CD8-positive, alpha-beta memory T cell (primary cell): ENCODE measurements at regions not wholly inside any gene's neighbourhood (a gene's known extent, or its start where the extent isn't known, plus 50 kb on each side); places are given as distances from the start of the nearest gene placed in this dataset.

Source experiments
- CTCF ChIA-PET: fragments of 350-600 bp; sonication (Branson Sonifier 250); formaldehyde crosslinking; loops from one replicate; lab custom pipeline; 2021; ENCODE audit warnings: antibody characterized with exemption; lab: Charles Lee
- POLR2A ChIA-PET: fragments of 350-600 bp; sonication (Branson Sonifier 250); formaldehyde crosslinking; loops from one replicate; lab custom pipeline; 2021; ENCODE audit warnings: antibody characterized with exemption; lab: Charles Lee
- DNase-seq, 5 donors: peaks; one replicate each; pipeline versions ENCODE4 v3.0.0 to v3.0.0-alpha.2; 2020 to 2022; ENCODE audit warnings: mixed read lengths in 1 of 5
- H3K27ac ChIP-seq: one replicate; pipeline ENCODE4 v1.7.0; 2013; ENCODE audit warnings: low read depth, mild to moderate bottlenecking, low read length, moderate library complexity
- H3K27me3 ChIP-seq: 2 replicates; pipeline ENCODE4 v1.7.0; 2013; ENCODE audit warnings: low read length, mild to moderate bottlenecking; ENCODE audit not compliant: insufficient read depth, poor library complexity, severe bottlenecking
- H3K36me3 ChIP-seq: 2 replicates; pipeline ENCODE4 v1.7.0; 2013; ENCODE audit warnings: mild to moderate bottlenecking, low read length, moderate library complexity; ENCODE audit not compliant: insufficient read depth
- H3K4me1 ChIP-seq: 2 replicates; pipeline ENCODE4 v1.7.0; 2013; ENCODE audit warnings: mild to moderate bottlenecking, low read length, moderate library complexity; ENCODE audit not compliant: insufficient read depth
- H3K4me3 ChIP-seq: 2 replicates; pipeline ENCODE4 v1.7.0; 2013; ENCODE audit warnings: mild to moderate bottlenecking, low read length
- H3K9me3 ChIP-seq: 2 replicates; pipeline ENCODE4 v1.7.0; 2013; ENCODE audit warnings: mild to moderate bottlenecking, low read length
- H3K27ac Mint-ChIP-seq, 8 donors: one replicate each; pipeline ENCODE4 v1.8.0; 2020 to 2021; ENCODE audit warnings: mixed read lengths in 8 of 8, mild to moderate bottlenecking in 6 of 8, inconsistent platforms in 3 of 8, moderate library complexity in 3 of 8
- H3K27me3 Mint-ChIP-seq, 2 donors: one replicate each; pipeline ENCODE4 v1.8.0; 2020 to 2021; ENCODE audit warnings: mixed read lengths in 2 of 2, mild to moderate bottlenecking in 1 of 2, moderate library complexity in 1 of 2
- H3K36me3 Mint-ChIP-seq, 3 donors: one replicate each; pipeline ENCODE4 v1.8.0; 2020 to 2021; ENCODE audit warnings: mixed read lengths in 3 of 3, inconsistent platforms in 1 of 3, mild to moderate bottlenecking in 1 of 3
- H3K4me1 Mint-ChIP-seq, 3 donors: one replicate each; pipeline ENCODE4 v1.8.0; 2020 to 2021; ENCODE audit warnings: mixed read lengths in 3 of 3, inconsistent platforms in 1 of 3, mild to moderate bottlenecking in 1 of 3
- H3K4me3 Mint-ChIP-seq, 7 donors: one replicate each; pipeline ENCODE4 v1.8.0; 2020 to 2021; ENCODE audit warnings: mixed read lengths in 7 of 7, mild to moderate bottlenecking in 6 of 7, moderate library complexity in 4 of 7, inconsistent platforms in 2 of 7
- H3K9me3 Mint-ChIP-seq, 5 donors: one replicate each; pipeline ENCODE4 v1.8.0; 2020 to 2022; ENCODE audit warnings: mixed read lengths in 5 of 5, mild to moderate bottlenecking in 3 of 5, moderate library complexity in 2 of 5, inconsistent platforms in 1 of 5

DNA sequence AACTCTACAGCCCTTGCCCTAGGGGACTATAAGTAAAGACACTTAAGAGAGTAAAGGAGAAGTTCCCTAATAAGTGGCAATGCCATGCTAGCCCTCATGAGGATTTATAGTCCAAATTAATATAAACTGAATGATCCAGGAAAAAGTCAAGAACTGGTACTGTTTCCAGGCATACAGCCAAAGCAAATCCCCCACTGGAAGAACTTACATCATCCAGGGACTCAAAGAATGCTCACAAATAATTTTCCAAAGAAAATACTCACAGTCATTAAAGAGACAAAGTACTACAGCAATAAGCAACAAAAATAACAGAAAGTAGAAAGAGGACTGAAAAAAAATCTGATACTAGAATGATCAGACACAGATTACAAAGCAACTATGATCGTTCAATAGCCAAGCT, 79.7 kb upstream of the RAP1B start:
- H3K4me3 Mint-ChIP-seq = no peak overlapping the region
- H3K4me3 ChIP-seq = no peak overlapping the region
- H3K4me1 Mint-ChIP-seq = peaks cover 26 to 31% (median 30%) of the 10 kb centered on the region in 3 donors
- H3K9me3 ChIP-seq = no peaks in the 10 kb centered on the region
- H3K27ac ChIP-seq = no peak overlapping the region
- peaks cover 5% of the 10 kb centered on the region for H3K4me1 ChIP-seq
- ChIA-PET CTCF (interaction anchor here (1.4 kb wide), 1 partner anchor 13 kb away, joined by 3 read pairs; no protein-coding TSS in a partner anchor), POLR2A (no interaction called here)
- H3K27me3 ChIP-seq = no peaks in the 10 kb centered on the region
- H3K36me3 Mint-ChIP-seq = peaks cover 0 to 9% (median 3%) of the 10 kb centered on the region in 3 donors
- no peak for DNase-seq
- H3K27ac Mint-ChIP-seq = no peak overlapping the region
- peaks cover 2 to 3% of the 10 kb centered on the region in 2 donors for H3K27me3 Mint-ChIP-seq
- no peaks in the 10 kb centered on the region for H3K36me3 ChIP-seq
- H3K9me3 Mint-ChIP-seq = peaks cover 0 to 6% (median 0%) of the 10 kb centered on the region in 5 donors

DNA sequence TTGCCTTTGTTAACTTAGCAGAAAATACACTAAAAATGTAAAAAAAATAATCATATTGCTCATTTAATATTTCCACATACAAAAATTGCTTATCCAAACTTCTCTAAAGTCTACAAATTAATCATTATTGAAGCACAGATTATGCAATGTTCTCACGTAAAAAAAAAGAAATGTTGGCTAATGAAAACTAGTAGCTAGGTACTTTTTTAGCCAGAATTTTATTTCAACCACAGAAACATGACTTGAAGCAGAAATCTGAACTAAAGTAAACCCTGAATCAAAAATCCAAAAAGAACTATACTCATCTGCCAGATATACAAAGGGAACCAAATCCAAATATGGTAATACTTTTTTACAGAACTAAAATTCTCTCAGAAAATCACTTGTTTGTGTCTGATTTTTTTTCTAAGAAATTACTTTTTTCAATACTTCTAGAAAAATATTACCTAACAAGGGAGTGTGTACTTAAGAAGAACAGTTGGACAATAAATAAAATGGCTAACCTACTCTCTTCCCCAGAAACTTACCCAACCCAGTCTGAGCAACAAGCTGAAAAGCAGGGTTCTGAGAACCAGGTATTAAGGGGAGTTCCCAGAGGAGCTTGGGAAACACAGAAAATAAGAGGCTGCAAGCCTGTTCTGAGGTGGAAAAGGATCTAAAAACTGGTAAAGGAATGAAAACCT, 78.4 kb upstream of the RAP1B start:
- Mint-ChIP-seq H3K9me3 (peaks cover 0 to 4% (median 0%) of the 10 kb centered on the region in 5 donors), H3K36me3 (peaks cover 0 to 6% (median 3%) of the 10 kb centered on the region in 3 donors), H3K27ac (peak overlapping the region in 1 of 8 donors; percentile 32), H3K4me3 (no peak overlapping the region), H3K4me1 (peaks cover 37 to 43% (median 42%) of the 10 kb centered on the region in 3 donors), H3K27me3 (peaks cover 2 to 3% of the 10 kb centered on the region in 2 donors)
- Histone ChIP-seq H3K9me3 (no peaks in the 10 kb centered on the region), H3K4me3 (no peak overlapping the region), H3K27ac (no peak overlapping the region), H3K27me3 (no peaks in the 10 kb centered on the region), H3K36me3 (no peaks in the 10 kb centered on the region), H3K4me1 (peaks cover 16% of the 10 kb centered on the region)
- no peak for DNase-seq
- ChIA-PET POLR2A (interaction anchor here (0.6 kb wide), 1 partner anchor 37 kb away, joined by 4 read pairs; no protein-coding TSS in a partner anchor), CTCF (interaction anchor here (1.0 to 1.4 kb wide), 2 partner anchors 15 to 57 kb away, joined by 3 read pairs; no protein-coding TSS in a partner anchor)

GRCh38 chr12:68532887-68533248, 77.8 kb upstream of the RAP1B start:
- ChIA-PET POLR2A (no interaction called here), CTCF (interaction anchor here (1.0 kb wide), 1 partner anchor 56 kb away, joined by 3 read pairs; no protein-coding TSS in a partner anchor)
- DNase-seq = no peak
- no peak overlapping the region for H3K4me3 ChIP-seq
- no peaks in the 10 kb centered on the region for H3K9me3 Mint-ChIP-seq
- H3K27me3 ChIP-seq = no peaks in the 10 kb centered on the region
- no peak overlapping the region for H3K27ac ChIP-seq
- peaks cover 2 to 3% of the 10 kb centered on the region in 2 donors for H3K27me3 Mint-ChIP-seq
- no peaks in the 10 kb centered on the region for H3K36me3 ChIP-seq
- no peak overlapping the region for H3K4me3 Mint-ChIP-seq
- H3K9me3 ChIP-seq = no peaks in the 10 kb centered on the region
- peaks cover 21% of the 10 kb centered on the region for H3K4me1 ChIP-seq
- peak overlapping the region in 1 of 8 donors; percentile 12 for H3K27ac Mint-ChIP-seq
- H3K4me1 Mint-ChIP-seq = peaks cover 43 to 48% (median 47%) of the 10 kb centered on the region in 3 donors
- H3K36me3 Mint-ChIP-seq = peaks cover 0 to 4% (median 2%) of the 10 kb centered on the region in 3 donors

DNA sequence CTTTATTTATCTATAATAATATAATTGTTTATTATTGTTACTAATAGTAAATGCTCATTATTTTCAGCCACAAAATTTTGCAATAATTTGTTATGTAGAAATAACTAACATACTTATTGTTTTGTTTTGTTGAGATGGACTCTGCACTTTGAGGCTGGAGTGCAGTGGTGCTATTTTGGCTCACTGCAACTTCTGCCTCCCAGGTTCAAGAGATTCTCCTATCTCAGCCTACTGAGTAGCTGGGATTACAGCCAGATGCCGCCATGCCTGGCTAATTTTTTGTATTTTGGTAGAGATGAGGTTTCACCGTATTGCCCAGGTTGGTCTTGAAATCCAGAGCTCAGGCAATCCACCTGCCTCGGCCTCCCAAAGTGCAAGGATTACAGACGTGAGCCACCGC, 76.6 kb upstream of the RAP1B start:
- no peaks in the 10 kb centered on the region for H3K36me3 ChIP-seq
- Mint-ChIP-seq H3K4me1 (peaks cover 52 to 57% (median 56%) of the 10 kb centered on the region in 3 donors), H3K9me3 (no peaks in the 10 kb centered on the region), H3K27ac (no peak overlapping the region), H3K36me3 (peaks cover 0 to 4% (median 2%) of the 10 kb centered on the region in 3 donors), H3K27me3 (peaks cover 0 to 3% of the 10 kb centered on the region in 2 donors), H3K4me3 (no peak overlapping the region)
- no peak overlapping the region for H3K27ac ChIP-seq
- no peak overlapping the region for H3K4me3 ChIP-seq
- POLR2A ChIA-PET = no interaction called here
- CTCF ChIA-PET = no interaction called here
- DNase-seq = no peak
- no peaks in the 10 kb centered on the region for H3K9me3 ChIP-seq
- no peaks in the 10 kb centered on the region for H3K27me3 ChIP-seq
- peaks cover 32% of the 10 kb centered on the region for H3K4me1 ChIP-seq

DNA sequence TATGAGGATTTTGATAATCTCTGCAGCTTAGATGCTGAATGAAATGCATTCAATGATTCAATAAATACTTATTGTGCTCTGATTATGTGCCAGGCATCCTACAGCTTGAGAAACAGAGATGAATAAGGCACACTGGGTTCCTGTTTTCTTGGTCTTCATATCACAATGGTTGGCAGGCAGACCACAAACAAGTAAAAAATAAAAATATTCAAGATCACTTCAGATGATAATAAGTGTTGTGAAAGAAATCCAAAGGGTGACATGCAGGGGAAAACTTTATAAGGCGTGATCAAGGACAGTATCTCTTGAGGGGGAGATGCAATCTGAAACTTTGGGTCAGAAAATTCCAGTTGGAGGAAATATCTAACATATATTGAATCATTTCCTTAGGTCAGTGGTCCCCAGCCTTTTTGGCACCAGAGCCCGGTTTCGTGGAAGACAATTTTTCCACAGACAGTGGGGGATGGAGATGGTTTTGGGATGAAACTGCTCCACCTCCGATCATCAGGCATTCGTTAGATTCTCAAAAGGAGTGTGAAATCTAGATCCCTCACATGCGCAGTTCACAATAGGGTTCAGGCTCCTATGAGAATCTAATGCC, 73.7 kb upstream of the RAP1B start:
- Mint-ChIP-seq H3K27ac (peak overlapping the region in 7 of 8 donors; percentile 10 to 88 (median 63)), H3K27me3 (no peaks in the 10 kb centered on the region), H3K9me3 (peaks cover 3 to 13% (median 8%) of the 10 kb centered on the region in 5 donors), H3K4me3 (peak overlapping the region in 6 of 7 donors; percentile 27 to 68 (median 48)), H3K36me3 (peaks cover 2 to 9% (median 4%) of the 10 kb centered on the region in 3 donors), H3K4me1 (peaks cover 61 to 69% (median 65%) of the 10 kb centered on the region in 3 donors)
- H3K27me3 ChIP-seq = no peaks in the 10 kb centered on the region
- no peaks in the 10 kb centered on the region for H3K36me3 ChIP-seq
- H3K27ac ChIP-seq = no peak overlapping the region
- H3K4me1 ChIP-seq = peaks cover 45% of the 10 kb centered on the region
- H3K4me3 ChIP-seq = no peak overlapping the region
- POLR2A ChIA-PET = interaction anchor here (1.4 kb wide), 1 partner anchor 74 kb away, joined by 7 read pairs; the partner anchor contains the start of gene RAP1B
- CTCF ChIA-PET = interaction anchor here (1.1 kb wide), 1 partner anchor 110 kb away, joined by 3 read pairs; no protein-coding TSS in a partner anchor
- DNase-seq = no peak
- peaks cover 3% of the 10 kb centered on the region for H3K9me3 ChIP-seq

DNA sequence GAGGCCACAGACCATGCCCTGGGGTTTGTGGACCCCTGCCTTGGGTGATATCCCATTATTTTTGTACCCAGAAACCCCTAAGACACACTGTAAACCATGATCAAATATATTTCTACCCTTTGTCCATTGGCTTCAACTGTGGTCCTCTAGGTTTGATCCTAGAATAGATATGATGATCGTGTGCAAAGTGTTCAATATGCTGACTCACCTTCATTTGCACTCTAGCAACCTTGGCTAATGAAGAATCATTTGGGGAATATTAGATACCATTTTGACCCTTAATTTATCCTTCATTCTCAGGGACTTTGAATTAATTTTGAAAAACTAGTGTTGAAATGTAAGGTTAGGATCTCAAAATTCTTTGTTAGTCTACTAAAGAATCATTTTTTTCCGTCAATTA, 73.1 kb upstream of the RAP1B start:
- Mint-ChIP-seq H3K27me3 (no peaks in the 10 kb centered on the region), H3K9me3 (peaks cover 5 to 13% (median 8%) of the 10 kb centered on the region in 5 donors), H3K4me1 (peaks cover 63 to 69% (median 69%) of the 10 kb centered on the region in 3 donors), H3K36me3 (peaks cover 2 to 9% (median 4%) of the 10 kb centered on the region in 3 donors), H3K4me3 (peak overlapping the region in 2 of 7 donors; percentile 48 to 61), H3K27ac (peak overlapping the region in 2 of 8 donors; percentile 24 to 70)
- peaks cover 45% of the 10 kb centered on the region for H3K4me1 ChIP-seq
- POLR2A ChIA-PET = no interaction called here
- peaks cover 3% of the 10 kb centered on the region for H3K9me3 ChIP-seq
- no peak overlapping the region for H3K4me3 ChIP-seq
- H3K36me3 ChIP-seq = no peaks in the 10 kb centered on the region
- CTCF ChIA-PET = no interaction called here
- no peak overlapping the region for H3K27ac ChIP-seq
- no peak for DNase-seq
- no peaks in the 10 kb centered on the region for H3K27me3 ChIP-seq

DNA sequence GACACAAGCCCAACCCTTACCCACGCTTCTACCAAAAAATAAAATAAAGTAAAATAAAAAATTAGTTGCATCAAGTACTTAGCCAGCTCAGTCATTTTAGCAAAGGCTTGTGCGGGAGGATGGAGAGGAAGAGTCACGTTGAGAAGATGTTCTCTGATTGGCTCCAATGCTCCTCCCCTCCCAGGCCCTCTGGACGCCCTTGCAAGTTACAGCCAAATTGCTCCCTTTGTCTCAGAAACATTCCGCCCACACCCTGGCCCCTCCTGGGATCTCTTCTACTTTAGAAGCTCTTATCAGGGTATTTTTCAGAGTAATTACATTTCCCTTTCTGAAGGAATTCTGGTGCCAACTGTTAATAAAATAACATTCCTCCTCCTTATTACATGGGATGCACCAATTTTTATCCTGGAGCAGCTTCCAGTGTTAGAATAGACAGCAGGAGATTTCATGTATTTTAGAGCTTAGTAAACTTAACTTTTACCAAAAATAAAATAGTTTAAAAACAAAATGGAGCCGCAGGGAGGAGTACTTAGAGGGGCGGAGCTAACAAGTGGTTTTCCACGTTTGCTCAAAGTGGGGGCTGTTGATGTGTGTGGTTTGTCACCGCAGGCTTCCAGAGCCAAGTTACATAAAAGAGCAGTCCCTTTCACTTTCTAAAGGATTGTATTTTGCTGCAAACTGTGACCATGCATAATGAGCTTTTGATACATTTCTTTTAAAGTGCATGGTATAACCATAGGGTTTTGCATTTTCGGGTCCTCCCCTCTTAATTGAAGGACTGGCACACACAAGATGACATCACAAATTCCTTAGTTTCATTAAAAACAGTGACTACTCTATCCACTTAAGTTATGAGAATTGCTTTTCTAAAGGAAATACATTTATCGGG, 71.7 kb upstream of the RAP1B start:
- CTCF ChIA-PET = interaction anchor here (0.8 to 2.2 kb wide), 9 partner anchors 24 to 174 kb away, joined by 3 to 7 read pairs (median 3); no protein-coding TSS in a partner anchor
- H3K36me3 Mint-ChIP-seq = peaks cover 2 to 9% (median 2%) of the 10 kb centered on the region in 3 donors
- peak overlapping the region; percentile 49 to 83 (median 72) for H3K4me3 Mint-ChIP-seq
- POLR2A ChIA-PET = interaction anchor here (0.6 to 2.4 kb wide), 9 partner anchors 40 to 227 kb away, joined by 3 to 28 read pairs (median 3); partner anchors contain the start of gene RAP1B
- H3K4me1 Mint-ChIP-seq = peaks cover 61 to 67% (median 62%) of the 10 kb centered on the region in 3 donors
- Histone ChIP-seq H3K36me3 (no peaks in the 10 kb centered on the region), H3K9me3 (peaks cover 3% of the 10 kb centered on the region), H3K4me1 (peaks cover 45% of the 10 kb centered on the region), H3K4me3 (peak overlapping the region; percentile 49), H3K27ac (no peak overlapping the region), H3K27me3 (no peaks in the 10 kb centered on the region)
- peak; percentile 32 to 85 (median 78) for DNase-seq
- H3K9me3 Mint-ChIP-seq = peaks cover 5 to 13% (median 9%) of the 10 kb centered on the region in 5 donors
- H3K27me3 Mint-ChIP-seq = no peaks in the 10 kb centered on the region
- H3K27ac Mint-ChIP-seq = peak overlapping the region in 7 of 8 donors; percentile 23 to 83 (median 70)
